Common myeloid progenitor, CD34-positive (primary cell): ENCODE measurements at regions not wholly inside any gene's neighbourhood (a gene's known extent, or its start where the extent isn't known, plus 50 kb on each side); places are given as distances from the start of the nearest gene placed in this dataset.

ENCODE experiments used
- CTCF ChIA-PET: fragments of 350-600 bp; sonication (Branson Sonifier 250); formaldehyde crosslinking; loops from one replicate; lab custom pipeline; 2021; ENCODE audit warnings: antibody characterized with exemption; lab: Charles Lee
- POLR2A ChIA-PET: fragments of 350-600 bp; sonication (Branson Sonifier 250); formaldehyde crosslinking; loops from one replicate; lab custom pipeline; 2021; ENCODE audit warnings: antibody characterized with exemption; lab: Charles Lee
- DNase-seq, 3 donors: peaks; one replicate each; pipeline versions ENCODE4 v3.0.0 to v3.0.0-alpha.2; 2013
- H3K27ac ChIP-seq, 2 experiments: 1 replicate in 1 of 2; 2 replicates in 1 of 2; pipeline ENCODE4 v1.7.0; 2013; ENCODE audit warnings: inconsistent platforms in 2 of 2, low read length in 2 of 2, mild to moderate bottlenecking in 2 of 2, low read depth in 1 of 2, moderate library complexity in 1 of 2; ENCODE audit not compliant: severe bottlenecking in 2 of 2, insufficient read depth in 1 of 2, poor library complexity in 1 of 2
- H3K27me3 ChIP-seq, 5 experiments: replicated peaks in 2 of 5; 1 replicate in 3 of 5; 2 replicates in 2 of 5; pipeline versions ENCODE4 v1.6.1 to v1.7.0; 2013; ENCODE audit warnings: low read length in 4 of 5, mild to moderate bottlenecking in 2 of 5, moderate library complexity in 2 of 5, inconsistent platforms in 1 of 5; ENCODE audit not compliant: insufficient read depth in 5 of 5, control insufficient read depth in 4 of 5
- H3K36me3 ChIP-seq, 4 experiments: 1 replicate in 2 of 4; 2 replicates in 2 of 4; pipeline versions ENCODE4 v1.6.1 to v1.7.0; 2013; ENCODE audit warnings: low read length in 3 of 4, control low read depth in 1 of 4, mild to moderate bottlenecking in 1 of 4; ENCODE audit not compliant: control insufficient read depth in 4 of 4, insufficient read depth in 4 of 4
- H3K4me1 ChIP-seq, 4 experiments: 1 replicate in 3 of 4; 2 replicates in 1 of 4; pipeline versions ENCODE4 v1.6.1 to v1.7.1; 2013; ENCODE audit warnings: low read length in 3 of 4, mild to moderate bottlenecking in 3 of 4, control low read depth in 1 of 4, inconsistent platforms in 1 of 4, moderate library complexity in 1 of 4; ENCODE audit not compliant: control insufficient read depth in 4 of 4, insufficient read depth in 4 of 4; ENCODE audit errors: control extremely low read depth in 1 of 4
- H3K4me3 ChIP-seq, 7 experiments: 1 replicate in 4 of 7; 2 replicates in 3 of 7; pipeline versions ENCODE4 v1.5.1 to v1.7.0; 2013; ENCODE audit warnings: mild to moderate bottlenecking in 7 of 7, low read length in 6 of 7, moderate library complexity in 6 of 7, inconsistent platforms in 2 of 7, low read depth in 2 of 7, control low read depth in 1 of 7; ENCODE audit not compliant: insufficient read depth in 4 of 7, control insufficient read depth in 1 of 7; ENCODE audit errors: extremely low read depth in 1 of 7
- H3K9me3 ChIP-seq, 5 experiments: 1 replicate in 4 of 5; 2 replicates in 1 of 5; pipeline versions ENCODE4 v1.6.1 to v1.7.1; 2013; ENCODE audit warnings: low read length in 4 of 5, mild to moderate bottlenecking in 2 of 5, inconsistent platforms in 1 of 5, low read depth in 1 of 5, moderate library complexity in 1 of 5; ENCODE audit not compliant: control insufficient read depth in 4 of 5, insufficient read depth in 2 of 5; ENCODE audit errors: control extremely low read depth in 1 of 5
- WGBS: methylation state at CpG from one replicate; pipeline ENCODE4 v1.1.5; 2013; ENCODE audit not compliant: insufficient coverage; 5-methylcytosine and 5-hydroxymethylcytosine counted together

DNA sequence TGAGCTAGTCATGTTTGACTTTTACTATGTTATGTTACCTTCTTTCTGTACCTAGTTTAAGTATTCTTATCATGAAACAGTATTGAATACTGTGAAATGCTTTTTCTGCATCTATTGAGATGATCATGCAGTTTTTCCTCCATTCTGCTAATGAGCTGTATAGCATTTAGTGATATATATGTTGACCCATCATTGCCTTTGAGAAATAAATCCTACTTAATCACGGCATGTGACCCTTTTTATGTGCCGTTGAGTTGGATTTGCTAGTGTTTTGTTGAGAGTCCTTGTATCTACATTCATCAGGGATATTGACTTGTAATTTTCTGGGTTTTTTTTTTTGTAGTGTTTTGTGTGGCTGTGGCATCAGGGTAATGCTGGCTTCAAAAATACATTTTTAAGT is 537.7 kb upstream of the AADAT start:
- Histone ChIP-seq H3K27me3 (no peaks in the 10 kb centered on the region), H3K4me3 (no peak overlapping the region), H3K4me1 (no peaks in the 10 kb centered on the region), H3K36me3 (no peaks in the 10 kb centered on the region), H3K9me3 (peaks cover 0 to 10% (median 3%) of the 10 kb centered on the region in 5 experiments), H3K27ac (no peak overlapping the region)
- ChIA-PET CTCF (no interaction called here), POLR2A (no interaction called here)
- DNase-seq: no peak
- 100% methylated on average over 2 of the region's 2 CpGs for WGBS

DNA sequence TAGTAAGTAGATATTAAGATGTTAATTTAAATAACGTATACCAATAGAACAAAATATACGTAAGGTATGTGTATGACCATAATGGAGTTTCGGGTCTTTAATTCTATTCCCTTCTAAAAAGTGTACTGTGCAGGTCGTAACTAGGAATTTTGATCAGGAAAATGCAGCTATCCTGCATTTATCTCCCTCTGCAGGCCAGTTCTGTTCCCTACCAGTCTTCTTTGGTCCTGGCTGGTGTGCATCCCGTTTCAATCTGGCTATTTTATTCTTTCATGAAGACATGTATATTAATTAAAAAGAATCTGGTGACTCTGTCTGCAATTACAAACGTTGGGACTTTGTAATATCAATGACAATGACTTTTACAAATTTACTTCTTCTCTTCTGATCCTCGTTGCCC is 534.1 kb upstream of the AADAT start:
- Histone ChIP-seq H3K9me3 (no peaks in the 10 kb centered on the region), H3K4me1 (no peaks in the 10 kb centered on the region), H3K27ac (no peak overlapping the region), H3K36me3 (no peaks in the 10 kb centered on the region), H3K27me3 (no peaks in the 10 kb centered on the region), H3K4me3 (no peak overlapping the region)
- no peak for DNase-seq
- ChIA-PET CTCF (no interaction called here), POLR2A (no interaction called here)
- WGBS: 90% methylated on average over 4 of the region's 7 CpGs

DNA sequence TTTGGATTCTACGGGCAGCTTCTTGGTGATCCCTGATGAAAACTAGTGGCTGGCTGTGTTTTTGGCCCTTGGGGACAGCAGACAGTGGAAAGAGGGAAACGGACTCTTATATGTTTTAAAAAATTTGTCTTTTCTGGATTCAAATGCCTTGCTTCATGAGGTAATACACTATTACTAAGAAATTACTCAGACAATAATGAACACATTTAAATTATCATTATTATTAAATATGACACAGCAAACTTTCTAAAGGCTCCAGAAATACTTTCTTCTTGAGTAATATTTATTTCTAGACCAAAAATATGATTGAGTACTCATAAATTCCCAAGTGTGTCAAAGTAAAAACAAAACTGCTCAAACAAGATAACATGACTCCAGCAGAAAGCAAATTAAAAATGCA is 520.7 kb upstream of the AADAT start:
- Histone ChIP-seq H3K9me3 (peaks cover 0 to 2% (median 0%) of the 10 kb centered on the region in 5 experiments), H3K27ac (no peak overlapping the region), H3K4me3 (no peak overlapping the region), H3K27me3 (no peaks in the 10 kb centered on the region), H3K36me3 (no peaks in the 10 kb centered on the region), H3K4me1 (no peaks in the 10 kb centered on the region)
- 100% methylated on average over 1 of the region's 2 CpGs for WGBS
- POLR2A ChIA-PET: no interaction called here
- CTCF ChIA-PET: no interaction called here
- no peak for DNase-seq

DNA sequence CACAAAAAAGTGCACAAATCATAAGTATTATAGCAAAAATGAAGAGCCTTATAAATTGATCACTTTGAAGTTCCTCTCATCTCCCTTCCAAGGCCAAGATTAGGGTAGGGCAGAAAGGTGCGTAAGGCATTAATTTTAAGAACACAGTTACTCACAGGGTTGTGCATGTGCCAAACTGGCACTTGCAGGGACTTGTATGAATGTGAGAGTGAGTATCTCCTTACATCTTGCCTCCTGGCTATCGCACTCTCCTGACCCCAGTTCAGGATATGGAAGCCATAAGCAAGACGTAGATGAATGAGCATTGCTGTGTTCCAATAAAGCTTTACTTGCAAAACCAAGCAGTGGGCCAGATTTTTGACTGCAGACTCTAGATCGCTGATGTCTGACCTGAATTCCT is 510.1 kb upstream of the AADAT start:
- CTCF ChIA-PET: no interaction called here

DNA sequence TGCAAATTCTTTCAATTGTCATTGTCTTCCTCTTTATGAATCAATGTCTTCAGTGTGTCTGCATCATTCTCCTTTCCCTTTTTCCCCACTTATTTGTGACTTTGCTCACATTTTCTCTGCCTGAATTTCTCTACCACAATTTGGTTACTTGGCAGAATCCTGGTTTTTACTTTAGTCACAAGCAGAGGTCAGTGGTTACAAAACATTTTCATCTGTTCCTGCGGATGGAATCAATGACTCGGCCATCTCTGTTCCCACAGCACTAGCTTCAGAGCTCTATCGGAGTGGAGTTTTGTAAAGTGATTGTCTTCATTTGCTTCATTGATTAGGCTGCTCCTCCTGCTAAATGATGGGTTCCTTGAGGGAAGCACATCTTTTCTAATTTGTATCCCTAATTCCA is 501.3 kb upstream of the AADAT start:
- Histone ChIP-seq H3K4me1 (no peaks in the 10 kb centered on the region), H3K4me3 (no peak overlapping the region), H3K36me3 (no peaks in the 10 kb centered on the region), H3K27ac (no peak overlapping the region), H3K9me3 (no peaks in the 10 kb centered on the region), H3K27me3 (no peaks in the 10 kb centered on the region)
- CTCF ChIA-PET: no interaction called here
- WGBS: 93% methylated on average over 3 of the region's 3 CpGs
- no peak for DNase-seq
- POLR2A ChIA-PET: no interaction called here

More for the DNA sequence above, 510.1 kb upstream of the AADAT start:
- WGBS: 100% methylated on average over 2 of the region's 4 CpGs
- H3K9me3 ChIP-seq: peaks cover 0 to 4% (median 0%) of the 10 kb centered on the region in 5 experiments
- no peaks in the 10 kb centered on the region for H3K27me3 ChIP-seq
- DNase-seq: no peak
- no peaks in the 10 kb centered on the region for H3K4me1 ChIP-seq
- POLR2A ChIA-PET: no interaction called here
- H3K36me3 ChIP-seq: no peaks in the 10 kb centered on the region
- no peak overlapping the region for H3K4me3 ChIP-seq
- H3K27ac ChIP-seq: no peak overlapping the region

DNA sequence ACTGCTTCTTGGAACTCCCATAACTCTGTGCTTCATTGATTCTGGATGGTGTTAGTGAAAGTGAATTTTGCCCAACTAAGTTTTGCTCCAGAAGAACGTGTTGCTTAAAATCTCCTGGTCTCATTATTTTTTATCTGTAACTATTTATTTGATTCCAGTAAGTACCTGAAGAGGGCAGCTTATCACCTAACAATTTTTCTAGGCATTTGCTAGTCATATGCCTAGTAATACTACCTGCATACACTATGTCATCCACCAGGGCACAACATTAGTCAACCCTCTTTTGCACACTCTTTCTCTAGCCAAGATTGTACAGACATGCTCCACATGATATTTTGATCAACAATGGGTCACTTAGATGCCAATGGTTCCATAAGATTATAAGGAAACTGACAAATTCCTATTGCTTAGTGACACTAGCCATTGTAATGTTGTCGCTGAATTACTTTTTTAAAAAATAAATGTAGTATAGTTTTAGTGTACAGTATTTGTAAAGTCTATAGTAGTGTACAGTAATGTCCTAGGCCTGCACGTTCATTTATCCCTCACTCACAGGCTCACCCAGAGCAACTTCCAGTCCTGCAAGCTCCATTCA is 499.9 kb upstream of the AADAT start:
- DNase-seq: peak; percentile 40 to 72 (median 69)
- Histone ChIP-seq H3K4me3 (no peak overlapping the region), H3K4me1 (no peaks in the 10 kb centered on the region), H3K9me3 (no peaks in the 10 kb centered on the region), H3K27ac (no peak overlapping the region), H3K27me3 (no peaks in the 10 kb centered on the region), H3K36me3 (no peaks in the 10 kb centered on the region)
- ChIA-PET CTCF (interaction anchor here (0.8 to 1.4 kb wide), 6 partner anchors 16 to 1613 kb away, joined by 3 to 6 read pairs (median 3); no protein-coding TSS in a partner anchor), POLR2A (no interaction called here)
- WGBS: no CpG with 5 or more reads among the region's 3 CpGs

DNA sequence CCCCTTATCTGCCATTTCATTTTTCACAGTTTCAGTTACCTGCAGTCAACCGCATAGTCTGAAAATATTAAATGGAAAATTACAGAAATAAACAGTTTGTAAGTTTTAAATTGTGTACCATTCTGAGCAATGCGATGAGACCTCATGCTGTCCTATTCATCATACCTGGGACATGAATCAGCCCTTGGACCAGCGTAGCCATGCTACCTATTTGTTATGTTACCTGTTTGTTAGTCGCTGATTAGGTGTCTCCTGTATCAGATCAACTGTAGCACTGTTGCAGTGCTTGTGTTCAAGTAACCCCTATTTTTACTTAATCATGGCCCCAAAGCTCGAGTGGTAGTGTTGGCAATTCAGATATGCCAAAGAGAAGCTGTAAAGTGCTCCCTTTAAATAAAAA is 492.2 kb upstream of the AADAT start:
- 99% methylated on average over 5 of the region's 5 CpGs for WGBS
- Histone ChIP-seq H3K27ac (no peak overlapping the region), H3K4me3 (no peak overlapping the region), H3K4me1 (no peaks in the 10 kb centered on the region), H3K9me3 (peaks cover 0 to 2% (median 0%) of the 10 kb centered on the region in 5 experiments), H3K36me3 (no peaks in the 10 kb centered on the region), H3K27me3 (no peaks in the 10 kb centered on the region)
- DNase-seq: no peak
- POLR2A ChIA-PET: no interaction called here
- CTCF ChIA-PET: interaction anchor here (1.5 kb wide), 1 partner anchor 271 kb away, joined by 3 read pairs; no protein-coding TSS in a partner anchor
